ENCODE measurements at regions not wholly inside any gene's neighbourhood (a gene's known extent, or its start where the extent isn't known, plus 50 kb on each side); places are given as distances from the start of the nearest gene placed in this dataset.

DNA sequence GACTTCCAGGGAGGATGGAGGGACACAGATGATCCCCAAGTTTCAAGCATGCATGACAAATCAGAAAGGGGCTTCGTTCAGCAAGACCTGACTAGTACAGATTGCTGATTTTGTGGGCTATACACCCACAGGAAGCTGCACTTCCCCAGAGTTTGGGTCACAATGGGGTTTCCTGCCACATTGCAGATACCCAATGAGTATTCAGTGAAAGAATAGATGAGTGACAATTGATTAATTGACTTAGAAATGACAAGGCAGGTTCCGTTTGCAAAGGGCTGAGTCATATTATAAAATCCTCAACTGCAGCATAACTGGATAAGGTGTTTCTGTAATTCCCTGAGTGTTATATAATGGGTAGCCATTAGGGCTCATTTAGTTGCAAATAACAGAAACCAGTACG lies 146.6 kb upstream of the TBL1X start:
- Histone ChIP-seq H3K27me3 (ENCODE audit: control insufficient read depth, extremely low read depth, insufficient read depth, low read length) (no peaks in the 10 kb centered on the region), H3K9me1 (ENCODE audit: control insufficient read depth, extremely low read depth, insufficient read depth, low read length) (no peaks in the 10 kb centered on the region), H3K4me2 (ENCODE audit: control insufficient read depth, extremely low read depth, insufficient read depth, low read depth, low read length) (no peak overlapping the region), H2AFZ (ENCODE audit: control insufficient read depth, low read length) (no peak overlapping the region), H3K4me1 (ENCODE audit: control insufficient read depth, extremely low read depth, insufficient read depth, low read length) (no peaks in the 10 kb centered on the region), H3K27ac (ENCODE audit: control insufficient read depth, insufficient read depth, low read length) (no peak overlapping the region), H4K20me1 (ENCODE audit: control insufficient read depth, extremely low read depth, insufficient read depth, low read length) (no peaks in the 10 kb centered on the region), H3K9ac (ENCODE audit: control insufficient read depth, extremely low read depth, insufficient read depth, low read length) (no peak overlapping the region), H3K4me3 (ENCODE audit: control insufficient read depth in 2 of 3, extremely low read depth in 1 of 3, insufficient read depth in 2 of 3, low read depth in 1 of 3, low read length in 3 of 3) (no peak overlapping the region), H3K36me3 (ENCODE audit: control insufficient read depth in 2 of 2, extremely low read depth in 1 of 2, insufficient read depth in 2 of 2, low read length in 2 of 2) (no peaks in the 10 kb centered on the region), H3K9me3 (ENCODE audit: control insufficient read depth, low read depth, low read length) (no peaks in the 10 kb centered on the region), H3K79me2 (ENCODE audit: control insufficient read depth, insufficient read depth, low read length) (no peaks in the 10 kb centered on the region)
- no peak for FAIRE-seq
- TF ChIP-seq EZH2 (IDR thresholded peaks at IDR 0.05; ENCODE audit: low read length), result no peak
- TF ChIP-seq, protein P1, sequence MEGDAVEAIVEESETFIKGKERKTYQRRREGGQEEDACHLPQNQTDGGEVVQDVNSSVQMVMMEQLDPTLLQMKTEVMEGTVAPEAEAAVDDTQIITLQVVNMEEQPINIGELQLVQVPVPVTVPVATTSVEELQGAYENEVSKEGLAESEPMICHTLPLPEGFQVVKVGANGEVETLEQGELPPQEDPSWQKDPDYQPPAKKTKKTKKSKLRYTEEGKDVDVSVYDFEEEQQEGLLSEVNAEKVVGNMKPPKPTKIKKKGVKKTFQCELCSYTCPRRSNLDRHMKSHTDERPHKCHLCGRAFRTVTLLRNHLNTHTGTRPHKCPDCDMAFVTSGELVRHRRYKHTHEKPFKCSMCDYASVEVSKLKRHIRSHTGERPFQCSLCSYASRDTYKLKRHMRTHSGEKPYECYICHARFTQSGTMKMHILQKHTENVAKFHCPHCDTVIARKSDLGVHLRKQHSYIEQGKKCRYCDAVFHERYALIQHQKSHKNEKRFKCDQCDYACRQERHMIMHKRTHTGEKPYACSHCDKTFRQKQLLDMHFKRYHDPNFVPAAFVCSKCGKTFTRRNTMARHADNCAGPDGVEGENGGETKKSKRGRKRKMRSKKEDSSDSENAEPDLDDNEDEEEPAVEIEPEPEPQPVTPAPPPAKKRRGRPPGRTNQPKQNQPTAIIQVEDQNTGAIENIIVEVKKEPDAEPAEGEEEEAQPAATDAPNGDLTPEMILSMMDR (optimal IDR thresholded peaks at IDR 0.05 in 1 of 3, IDR thresholded peaks at IDR 0.05 in 1 of 3, conservative IDR thresholded peaks at IDR 0.05 in 1 of 3; ENCODE audit: extremely low read depth in 1 of 3, insufficient read depth in 2 of 3, low read length in 3 of 3), result no peak
- no peak for DNase-seq (ENCODE audit: low read depth, low spot score)
- dilution Hi-C loops (cut with MboI; ENCODE audit: extremely low pct_ligation_motif_present, low sequenced_read_pairs), result no loop called here

DNA sequence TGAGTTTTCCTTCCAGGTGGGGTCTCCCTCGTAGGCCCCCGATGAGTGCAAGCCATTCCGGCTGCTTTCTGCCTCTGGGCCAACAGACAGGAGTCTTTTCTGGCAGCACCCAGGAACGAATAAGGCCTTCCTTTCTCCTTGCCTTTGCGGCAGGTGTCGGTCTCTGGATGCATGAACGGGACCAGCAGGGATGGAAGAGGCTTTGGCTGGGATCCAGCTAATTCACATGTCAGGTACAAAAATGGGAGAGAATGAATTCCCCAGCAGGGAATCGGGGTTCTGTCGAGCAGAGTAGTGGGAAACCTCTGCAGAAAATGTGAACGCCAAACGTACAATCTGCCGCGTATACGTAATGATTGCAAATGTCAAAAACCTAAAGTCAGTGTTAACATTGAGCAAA lies 146.1 kb upstream of the TBL1X start:
- Histone ChIP-seq H4K20me1 (ENCODE audit: control insufficient read depth, extremely low read depth, insufficient read depth, low read length) (no peaks in the 10 kb centered on the region), H3K27me3 (ENCODE audit: control insufficient read depth, extremely low read depth, insufficient read depth, low read length) (no peaks in the 10 kb centered on the region), H3K9me3 (ENCODE audit: control insufficient read depth, low read depth, low read length) (no peaks in the 10 kb centered on the region), H3K4me2 (ENCODE audit: control insufficient read depth, extremely low read depth, insufficient read depth, low read depth, low read length) (no peak overlapping the region), H3K79me2 (ENCODE audit: control insufficient read depth, insufficient read depth, low read length) (no peaks in the 10 kb centered on the region), H3K36me3 (ENCODE audit: control insufficient read depth in 2 of 2, extremely low read depth in 1 of 2, insufficient read depth in 2 of 2, low read length in 2 of 2) (no peaks in the 10 kb centered on the region), H3K4me1 (ENCODE audit: control insufficient read depth, extremely low read depth, insufficient read depth, low read length) (no peaks in the 10 kb centered on the region), H3K27ac (ENCODE audit: control insufficient read depth, insufficient read depth, low read length) (no peak overlapping the region), H2AFZ (ENCODE audit: control insufficient read depth, low read length) (no peak overlapping the region), H3K4me3 (ENCODE audit: control insufficient read depth in 2 of 3, extremely low read depth in 1 of 3, insufficient read depth in 2 of 3, low read depth in 1 of 3, low read length in 3 of 3) (no peak overlapping the region), H3K9ac (ENCODE audit: control insufficient read depth, extremely low read depth, insufficient read depth, low read length) (no peak overlapping the region), H3K9me1 (ENCODE audit: control insufficient read depth, extremely low read depth, insufficient read depth, low read length) (no peaks in the 10 kb centered on the region)
- FAIRE-seq (no peak), DNase-seq (ENCODE audit: low read depth, low spot score) (no peak)
- no peak for TF ChIP-seq EZH2 (IDR thresholded peaks at IDR 0.05; ENCODE audit: low read length)
- TF ChIP-seq, protein P1 (optimal IDR thresholded peaks at IDR 0.05 in 1 of 3, IDR thresholded peaks at IDR 0.05 in 1 of 3, conservative IDR thresholded peaks at IDR 0.05 in 1 of 3; ENCODE audit: extremely low read depth in 1 of 3, insufficient read depth in 2 of 3, low read length in 3 of 3), result no peak
- dilution Hi-C loops (cut with MboI; ENCODE audit: extremely low pct_ligation_motif_present, low sequenced_read_pairs), result no loop called here

Measured in keratinocyte (primary cell).